ENCODE measurements at regions not wholly inside any gene's neighbourhood (a gene's known extent, or its start where the extent isn't known, plus 50 kb on each side); places are given as distances from the start of the nearest gene placed in this dataset.

DNA sequence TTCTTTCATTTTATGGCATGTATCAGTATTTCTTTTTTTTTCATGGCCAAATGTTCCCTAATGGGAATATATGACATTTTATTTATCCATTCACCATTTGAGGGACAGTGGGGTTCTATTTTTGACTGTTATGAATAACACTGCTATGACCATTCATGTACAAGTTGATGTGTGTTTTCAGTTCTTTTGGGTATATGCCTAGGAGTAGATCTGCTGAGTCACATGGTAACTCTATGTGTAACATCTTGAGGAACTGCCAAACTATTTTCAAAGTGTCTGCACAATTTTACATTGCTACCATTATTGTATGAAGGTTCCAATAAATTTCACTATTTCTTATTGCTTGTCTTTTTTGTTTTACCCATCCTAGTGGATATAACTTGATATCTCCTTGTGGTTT lies 223.0 kb downstream of the TANC2 start:
- TF ChIP-seq RXRA (IDR thresholded peaks at IDR 0.05; ENCODE audit: borderline replicate concordance, low read depth) (0 out of 2 replicates have a peak, but pooled peaks have one; percentile 28), EZH2phosphoT487 (IDR thresholded peaks at IDR 0.05; ENCODE audit: borderline replicate concordance, low read depth) (no peak), NFIC (IDR thresholded peaks at IDR 0.05; ENCODE audit: borderline replicate concordance) (peak; percentile 66), JUND (IDR thresholded peaks at IDR 0.05) (peak; percentile 44), TEAD4 (IDR thresholded peaks at IDR 0.05; ENCODE audit: borderline replicate concordance, insufficient read depth) (0 out of 2 replicates have a peak, but pooled peaks have one; percentile 18), TCF12 (IDR thresholded peaks at IDR 0.05) (peak; percentile 78), FOSL2 (IDR thresholded peaks at IDR 0.05; ENCODE audit: borderline replicate concordance, low read depth) (peak; percentile 52; the same call in 1 of the 2 replicates), RAD21 (IDR thresholded peaks at IDR 0.05; ENCODE audit: low read length) (no peak)
- TF ChIP-seq, protein P1, sequence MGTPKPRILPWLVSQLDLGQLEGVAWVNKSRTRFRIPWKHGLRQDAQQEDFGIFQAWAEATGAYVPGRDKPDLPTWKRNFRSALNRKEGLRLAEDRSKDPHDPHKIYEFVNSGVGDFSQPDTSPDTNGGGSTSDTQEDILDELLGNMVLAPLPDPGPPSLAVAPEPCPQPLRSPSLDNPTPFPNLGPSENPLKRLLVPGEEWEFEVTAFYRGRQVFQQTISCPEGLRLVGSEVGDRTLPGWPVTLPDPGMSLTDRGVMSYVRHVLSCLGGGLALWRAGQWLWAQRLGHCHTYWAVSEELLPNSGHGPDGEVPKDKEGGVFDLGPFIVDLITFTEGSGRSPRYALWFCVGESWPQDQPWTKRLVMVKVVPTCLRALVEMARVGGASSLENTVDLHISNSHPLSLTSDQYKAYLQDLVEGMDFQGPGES (IDR thresholded peaks at IDR 0.05; ENCODE audit: low read depth, low read length), result no peak
- TF ChIP-seq, protein P2, sequence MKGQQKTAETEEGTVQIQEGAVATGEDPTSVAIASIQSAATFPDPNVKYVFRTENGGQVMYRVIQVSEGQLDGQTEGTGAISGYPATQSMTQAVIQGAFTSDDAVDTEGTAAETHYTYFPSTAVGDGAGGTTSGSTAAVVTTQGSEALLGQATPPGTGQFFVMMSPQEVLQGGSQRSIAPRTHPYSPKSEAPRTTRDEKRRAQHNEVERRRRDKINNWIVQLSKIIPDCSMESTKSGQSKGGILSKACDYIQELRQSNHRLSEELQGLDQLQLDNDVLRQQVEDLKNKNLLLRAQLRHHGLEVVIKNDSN (IDR thresholded peaks at IDR 0.05; ENCODE audit: borderline replicate concordance, low read depth), result peak; percentile 69; the same call in 1 of the 2 replicates
- TF ChIP-seq, protein P3, sequence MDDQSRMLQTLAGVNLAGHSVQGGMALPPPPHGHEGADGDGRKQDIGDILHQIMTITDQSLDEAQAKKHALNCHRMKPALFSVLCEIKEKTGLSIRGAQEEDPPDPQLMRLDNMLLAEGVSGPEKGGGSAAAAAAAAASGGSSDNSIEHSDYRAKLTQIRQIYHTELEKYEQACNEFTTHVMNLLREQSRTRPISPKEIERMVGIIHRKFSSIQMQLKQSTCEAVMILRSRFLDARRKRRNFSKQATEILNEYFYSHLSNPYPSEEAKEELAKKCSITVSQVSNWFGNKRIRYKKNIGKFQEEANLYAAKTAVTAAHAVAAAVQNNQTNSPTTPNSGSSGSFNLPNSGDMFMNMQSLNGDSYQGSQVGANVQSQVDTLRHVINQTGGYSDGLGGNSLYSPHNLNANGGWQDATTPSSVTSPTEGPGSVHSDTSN (IDR thresholded peaks at IDR 0.05), result peak; percentile 68
- TF ChIP-seq, protein P4, sequence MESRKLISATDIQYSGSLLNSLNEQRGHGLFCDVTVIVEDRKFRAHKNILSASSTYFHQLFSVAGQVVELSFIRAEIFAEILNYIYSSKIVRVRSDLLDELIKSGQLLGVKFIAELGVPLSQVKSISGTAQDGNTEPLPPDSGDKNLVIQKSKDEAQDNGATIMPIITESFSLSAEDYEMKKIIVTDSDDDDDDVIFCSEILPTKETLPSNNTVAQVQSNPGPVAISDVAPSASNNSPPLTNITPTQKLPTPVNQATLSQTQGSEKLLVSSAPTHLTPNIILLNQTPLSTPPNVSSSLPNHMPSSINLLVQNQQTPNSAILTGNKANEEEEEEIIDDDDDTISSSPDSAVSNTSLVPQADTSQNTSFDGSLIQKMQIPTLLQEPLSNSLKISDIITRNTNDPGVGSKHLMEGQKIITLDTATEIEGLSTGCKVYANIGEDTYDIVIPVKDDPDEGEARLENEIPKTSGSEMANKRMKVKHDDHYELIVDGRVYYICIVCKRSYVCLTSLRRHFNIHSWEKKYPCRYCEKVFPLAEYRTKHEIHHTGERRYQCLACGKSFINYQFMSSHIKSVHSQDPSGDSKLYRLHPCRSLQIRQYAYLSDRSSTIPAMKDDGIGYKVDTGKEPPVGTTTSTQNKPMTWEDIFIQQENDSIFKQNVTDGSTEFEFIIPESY (IDR thresholded peaks at IDR 0.05; ENCODE audit: borderline replicate concordance, low read depth), result peak; percentile 13; the same call in 1 of the 2 replicates
- DNase-seq, result no peak

More for the DNA sequence above, 223.0 kb downstream of the TANC2 start:
- CTCF ChIA-PET, result interaction anchor here (1.4 kb wide), 1 partner anchor 11 kb away, joined by 4 read pairs; no protein-coding TSS in a partner anchor
- no peak overlapping the region for H3K9ac ChIP-seq
- H3F3A ChIP-seq (replicated peaks; ENCODE audit: insufficient read depth), result peaks cover 33% of the 10 kb centered on the region
- no peak overlapping the region for H3K4me3 ChIP-seq (ENCODE audit: low read depth in 2 of 2, low read length in 1 of 2)
- no peak overlapping the region for H3K4me2 ChIP-seq
- no peaks in the 10 kb centered on the region for H3K9me3 ChIP-seq
- H3K79me2 ChIP-seq (ENCODE audit: insufficient read depth), result peaks cover 81% of the 10 kb centered on the region
- no peaks in the 10 kb centered on the region for H4K20me1 ChIP-seq (ENCODE audit: insufficient read depth)
- POLR2A ChIA-PET, result no interaction called here
- H3K27ac ChIP-seq (ENCODE audit: low read depth in 2 of 2, low read length in 1 of 2), result peak overlapping the region in 1 of 2 experiments; percentile 24; a peak in 2 of 4 replicates
- H3K36me3 ChIP-seq (replicated peaks in 1 of 2; ENCODE audit: control insufficient read depth in 1 of 2, insufficient read depth in 2 of 2, low read length in 1 of 2), result peaks cover 6 to 13% of the 10 kb centered on the region in 2 experiments
- H2AFZ ChIP-seq (ENCODE audit: low read depth), result no peak overlapping the region
- H3K27me3 ChIP-seq (ENCODE audit: insufficient read depth), result no peaks in the 10 kb centered on the region
- peaks cover 0 to 2% of the 10 kb centered on the region in 2 experiments; a peak in 2 of 4 replicates for H3K4me1 ChIP-seq (ENCODE audit: control insufficient read depth in 1 of 2, insufficient read depth in 2 of 2, low read depth in 1 of 2, low read length in 1 of 2)
- no peaks in the 10 kb centered on the region for H3K9me2 ChIP-seq
